K562 (cell line): ENCODE measurements at regions not wholly inside any gene's neighbourhood (a gene's known extent, or its start where the extent isn't known, plus 50 kb on each side); places are given as distances from the start of the nearest gene placed in this dataset.

ENCODE experiments used
- EZH2 ChIP-seq: IDR thresholded peaks from 2 replicates; pipeline ENCODE4 v1.6.1; 2012; ENCODE audit warnings: low read depth, mild to moderate bottlenecking, inconsistent platforms, low read length, borderline replicate concordance
- SIX5 ChIP-seq, 2 experiments: IDR thresholded peaks; 2 replicates each; pipeline ENCODE4 v1.6.1; 2011; ENCODE audit warnings: low read length in 2 of 2, borderline replicate concordance in 1 of 2, low read depth in 1 of 2, mild to moderate bottlenecking in 1 of 2, moderate library complexity in 1 of 2; ENCODE audit not compliant: insufficient read depth in 1 of 2
- TF ChIP-seq, protein P1 (sequence below): fragments of 450-650 bp; IDR thresholded peaks from 2 replicates; pipeline ENCODE4 v1.6.1; 2016; ENCODE audit warnings: borderline replicate concordance
- TF ChIP-seq, protein P2 (sequence below): sonication (generic); formaldehyde crosslinking; IDR thresholded peaks from 2 replicates; pipeline ENCODE4 v1.8.1; 2023; ENCODE audit warnings: mild to moderate bottlenecking, missing genetic modification reagents

DNA sequence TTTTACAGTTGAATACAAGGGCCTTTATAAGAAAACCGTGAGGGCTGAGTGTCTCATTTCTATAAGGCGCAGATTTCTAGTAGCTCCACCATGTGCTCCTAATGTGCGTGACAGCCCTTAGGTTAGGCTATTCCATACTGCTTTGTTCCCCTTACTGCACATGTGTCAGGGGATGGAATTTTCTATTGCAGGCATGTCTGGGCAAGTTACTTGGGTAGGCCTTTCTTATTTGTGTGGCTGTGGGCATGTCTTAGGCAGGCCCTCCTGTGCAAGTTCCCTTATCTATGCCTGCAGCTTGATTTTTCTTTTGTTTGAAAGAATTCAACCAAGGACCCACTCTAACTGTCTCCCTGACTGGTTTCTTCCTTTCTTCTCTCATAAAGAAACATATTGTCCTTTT, 434.2 kb upstream of the CNTN3 start:
- no peak for TF ChIP-seq SIX5 (IDR thresholded peaks at IDR 0.05; ENCODE audit: borderline replicate concordance in 1 of 2, insufficient read depth in 1 of 2, low read depth in 1 of 2, low read length in 2 of 2)
- TF ChIP-seq, protein P1, sequence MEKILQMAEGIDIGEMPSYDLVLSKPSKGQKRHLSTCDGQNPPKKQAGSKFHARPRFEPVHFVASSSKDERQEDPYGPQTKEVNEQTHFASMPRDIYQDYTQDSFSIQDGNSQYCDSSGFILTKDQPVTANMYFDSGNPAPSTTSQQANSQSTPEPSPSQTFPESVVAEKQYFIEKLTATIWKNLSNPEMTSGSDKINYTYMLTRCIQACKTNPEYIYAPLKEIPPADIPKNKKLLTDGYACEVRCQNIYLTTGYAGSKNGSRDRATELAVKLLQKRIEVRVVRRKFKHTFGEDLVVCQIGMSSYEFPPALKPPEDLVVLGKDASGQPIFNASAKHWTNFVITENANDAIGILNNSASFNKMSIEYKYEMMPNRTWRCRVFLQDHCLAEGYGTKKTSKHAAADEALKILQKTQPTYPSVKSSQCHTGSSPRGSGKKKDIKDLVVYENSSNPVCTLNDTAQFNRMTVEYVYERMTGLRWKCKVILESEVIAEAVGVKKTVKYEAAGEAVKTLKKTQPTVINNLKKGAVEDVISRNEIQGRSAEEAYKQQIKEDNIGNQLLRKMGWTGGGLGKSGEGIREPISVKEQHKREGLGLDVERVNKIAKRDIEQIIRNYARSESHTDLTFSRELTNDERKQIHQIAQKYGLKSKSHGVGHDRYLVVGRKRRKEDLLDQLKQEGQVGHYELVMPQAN = no peak
- TF ChIP-seq, protein P2, sequence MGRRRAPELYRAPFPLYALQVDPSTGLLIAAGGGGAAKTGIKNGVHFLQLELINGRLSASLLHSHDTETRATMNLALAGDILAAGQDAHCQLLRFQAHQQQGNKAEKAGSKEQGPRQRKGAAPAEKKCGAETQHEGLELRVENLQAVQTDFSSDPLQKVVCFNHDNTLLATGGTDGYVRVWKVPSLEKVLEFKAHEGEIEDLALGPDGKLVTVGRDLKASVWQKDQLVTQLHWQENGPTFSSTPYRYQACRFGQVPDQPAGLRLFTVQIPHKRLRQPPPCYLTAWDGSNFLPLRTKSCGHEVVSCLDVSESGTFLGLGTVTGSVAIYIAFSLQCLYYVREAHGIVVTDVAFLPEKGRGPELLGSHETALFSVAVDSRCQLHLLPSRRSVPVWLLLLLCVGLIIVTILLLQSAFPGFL (CRISPR knock-in tag) = no peak
- no peak for TF ChIP-seq EZH2
